Panc1 (cell line): ENCODE measurements at regions not wholly inside any gene's neighbourhood (a gene's known extent, or its start where the extent isn't known, plus 50 kb on each side); places are given as distances from the start of the nearest gene placed in this dataset.

ENCODE experiments used
- ATAC-seq: fragments of 200-7000 bp; cut with Tn5 transposase; 2 replicates; pipeline ENCODE4 v1.9.1; 2020; ENCODE audit warnings: mild to moderate bottlenecking, moderate library complexity
- BruUV-seq: library from RNA; stranded (reverse); fragments of 400-500 nt; replicated peaks from 2 replicates; lab custom pipeline; 2021; lab: Mats Ljungman, UMichigan
- CTCF ChIA-PET: fragments of 300-600 bp; sonication (Branson Sonifier 250); formaldehyde crosslinking; loops from one replicate; lab custom pipeline; 2022; ENCODE audit warnings: antibody characterized with exemption; lab: Charles Lee
- POLR2A ChIA-PET: fragments of 300-600 bp; sonication (Branson Sonifier 250); formaldehyde crosslinking; loops from one replicate; lab custom pipeline; 2022; ENCODE audit warnings: antibody characterized with exemption; lab: Charles Lee
- DNase-seq: peaks from one replicate; pipeline ENCODE4 v3.0.0-alpha.2; 2010; ENCODE audit warnings: low read depth, low spot score
- H3K27ac ChIP-seq: 2 replicates; pipeline ENCODE4 v1.5.1; 2011; ENCODE audit warnings: mild to moderate bottlenecking, low read length, inconsistent platforms
- H3K27me3 ChIP-seq: fragments of 200-500 bp; sonication (Bioruptor generic); 2 replicates; pipeline ENCODE4 v1.6.0; 2014; ENCODE audit warnings: low read length, inconsistent platforms; ENCODE audit not compliant: control insufficient read depth, insufficient read depth
- H3K36me3 ChIP-seq: fragments of 200-500 bp; sonication (Bioruptor generic); 2 replicates; pipeline ENCODE4 v1.5.1; 2014; ENCODE audit warnings: inconsistent platforms, mild to moderate bottlenecking, low read length, moderate library complexity; ENCODE audit not compliant: control insufficient read depth, insufficient read depth
- H3K4me1 ChIP-seq: 2 replicates; pipeline ENCODE4 v1.5.1; 2011; ENCODE audit warnings: inconsistent platforms, mild to moderate bottlenecking, low read length, moderate library complexity; ENCODE audit not compliant: control insufficient read depth, insufficient read depth
- H3K4me3 ChIP-seq, 2 experiments: 2 replicates each; pipeline ENCODE4 v1.5.1; 2011 to 2012; ENCODE audit warnings: low read depth in 2 of 2, low read length in 2 of 2, mild to moderate bottlenecking in 2 of 2, inconsistent platforms in 1 of 2, moderate library complexity in 1 of 2
- H3K9me3 ChIP-seq: fragments of 200-500 bp; sonication (Bioruptor generic); 2 replicates; pipeline ENCODE4 v1.5.1; 2014; ENCODE audit warnings: low read depth, mild to moderate bottlenecking, inconsistent platforms, low read length, moderate library complexity; ENCODE audit not compliant: control insufficient read depth, insufficient read depth
- POLR2AphosphoS5 ChIP-seq: IDR thresholded peaks from 2 replicates; pipeline ENCODE4 v1.6.1; 2012; ENCODE audit warnings: mild to moderate bottlenecking, low read depth, low read length, moderate library complexity
- SIN3A ChIP-seq: IDR thresholded peaks from 2 replicates; pipeline ENCODE4 v1.6.1; 2012; ENCODE audit warnings: low read depth, mild to moderate bottlenecking, low read length, moderate library complexity, borderline replicate concordance; ENCODE audit not compliant: insufficient read depth
- TCF7L2 ChIP-seq: IDR thresholded peaks from 2 replicates; pipeline ENCODE4 v1.6.1; 2011; ENCODE audit warnings: mild to moderate bottlenecking, low read depth, low read length, inconsistent platforms
- in situ Hi-C: cut with HindIII; loops from 2 replicates; pipeline ENCODE4 v1.10.0; 2016; ENCODE audit warnings: low sequenced_read_pairs, low pct_unique_long_range_greater_than_20kb
- intact Hi-C: fragments of 100-400 bp; cut with micrococcal nuclease; formaldehyde crosslinking; loops from one replicate; pipeline ENCODE4 v1.10.0; 2022; ENCODE audit not compliant: unreplicated experiment
- TF ChIP-seq, protein P1 (sequence below), 2 experiments: IDR thresholded peaks; 2 replicates each; pipeline ENCODE4 v1.6.1; 2011 to 2012; ENCODE audit warnings: low read depth in 2 of 2, control low read depth in 1 of 2, low read length in 1 of 2, mild to moderate bottlenecking in 1 of 2, moderate library complexity in 1 of 2; ENCODE audit not compliant: insufficient read depth in 1 of 2
- TF ChIP-seq, protein P2 (sequence below): fragments of 450-650 bp; IDR thresholded peaks from 2 replicates; pipeline ENCODE4 v1.5.1; 2017; ENCODE audit warnings: mild to moderate bottlenecking

DNA sequence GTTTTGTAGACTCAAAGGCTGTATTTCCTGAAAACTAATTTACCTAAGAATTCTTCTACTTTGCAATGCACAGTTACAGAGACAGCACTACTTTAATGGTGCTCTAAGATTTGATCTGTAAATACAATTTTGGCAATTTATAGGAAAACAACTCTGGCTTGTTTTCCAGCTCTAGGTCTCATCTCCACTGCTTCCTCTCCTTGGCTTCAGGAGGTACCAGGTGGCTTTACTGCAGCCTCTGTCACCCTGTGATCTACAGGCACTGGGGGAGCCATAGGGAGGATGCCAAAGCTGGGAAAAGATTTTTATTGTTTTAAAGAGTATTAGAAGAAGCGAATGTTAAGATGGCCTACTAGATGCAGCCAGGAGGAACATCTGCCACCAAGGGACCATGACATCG, 1563.6 kb downstream of the OLFM4 start:
- BruUV-seq: no TSS peak
- TF ChIP-seq, protein P1, sequence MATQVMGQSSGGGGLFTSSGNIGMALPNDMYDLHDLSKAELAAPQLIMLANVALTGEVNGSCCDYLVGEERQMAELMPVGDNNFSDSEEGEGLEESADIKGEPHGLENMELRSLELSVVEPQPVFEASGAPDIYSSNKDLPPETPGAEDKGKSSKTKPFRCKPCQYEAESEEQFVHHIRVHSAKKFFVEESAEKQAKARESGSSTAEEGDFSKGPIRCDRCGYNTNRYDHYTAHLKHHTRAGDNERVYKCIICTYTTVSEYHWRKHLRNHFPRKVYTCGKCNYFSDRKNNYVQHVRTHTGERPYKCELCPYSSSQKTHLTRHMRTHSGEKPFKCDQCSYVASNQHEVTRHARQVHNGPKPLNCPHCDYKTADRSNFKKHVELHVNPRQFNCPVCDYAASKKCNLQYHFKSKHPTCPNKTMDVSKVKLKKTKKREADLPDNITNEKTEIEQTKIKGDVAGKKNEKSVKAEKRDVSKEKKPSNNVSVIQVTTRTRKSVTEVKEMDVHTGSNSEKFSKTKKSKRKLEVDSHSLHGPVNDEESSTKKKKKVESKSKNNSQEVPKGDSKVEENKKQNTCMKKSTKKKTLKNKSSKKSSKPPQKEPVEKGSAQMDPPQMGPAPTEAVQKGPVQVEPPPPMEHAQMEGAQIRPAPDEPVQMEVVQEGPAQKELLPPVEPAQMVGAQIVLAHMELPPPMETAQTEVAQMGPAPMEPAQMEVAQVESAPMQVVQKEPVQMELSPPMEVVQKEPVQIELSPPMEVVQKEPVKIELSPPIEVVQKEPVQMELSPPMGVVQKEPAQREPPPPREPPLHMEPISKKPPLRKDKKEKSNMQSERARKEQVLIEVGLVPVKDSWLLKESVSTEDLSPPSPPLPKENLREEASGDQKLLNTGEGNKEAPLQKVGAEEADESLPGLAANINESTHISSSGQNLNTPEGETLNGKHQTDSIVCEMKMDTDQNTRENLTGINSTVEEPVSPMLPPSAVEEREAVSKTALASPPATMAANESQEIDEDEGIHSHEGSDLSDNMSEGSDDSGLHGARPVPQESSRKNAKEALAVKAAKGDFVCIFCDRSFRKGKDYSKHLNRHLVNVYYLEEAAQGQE (IDR thresholded peaks at IDR 0.05; ENCODE audit: insufficient read depth in 1 of 2, low read depth in 2 of 2, low read length in 1 of 2): no peak
- TF ChIP-seq TCF7L2 (no peak), POLR2AphosphoS5 (no peak), SIN3A (no peak)
- TF ChIP-seq, protein P2, sequence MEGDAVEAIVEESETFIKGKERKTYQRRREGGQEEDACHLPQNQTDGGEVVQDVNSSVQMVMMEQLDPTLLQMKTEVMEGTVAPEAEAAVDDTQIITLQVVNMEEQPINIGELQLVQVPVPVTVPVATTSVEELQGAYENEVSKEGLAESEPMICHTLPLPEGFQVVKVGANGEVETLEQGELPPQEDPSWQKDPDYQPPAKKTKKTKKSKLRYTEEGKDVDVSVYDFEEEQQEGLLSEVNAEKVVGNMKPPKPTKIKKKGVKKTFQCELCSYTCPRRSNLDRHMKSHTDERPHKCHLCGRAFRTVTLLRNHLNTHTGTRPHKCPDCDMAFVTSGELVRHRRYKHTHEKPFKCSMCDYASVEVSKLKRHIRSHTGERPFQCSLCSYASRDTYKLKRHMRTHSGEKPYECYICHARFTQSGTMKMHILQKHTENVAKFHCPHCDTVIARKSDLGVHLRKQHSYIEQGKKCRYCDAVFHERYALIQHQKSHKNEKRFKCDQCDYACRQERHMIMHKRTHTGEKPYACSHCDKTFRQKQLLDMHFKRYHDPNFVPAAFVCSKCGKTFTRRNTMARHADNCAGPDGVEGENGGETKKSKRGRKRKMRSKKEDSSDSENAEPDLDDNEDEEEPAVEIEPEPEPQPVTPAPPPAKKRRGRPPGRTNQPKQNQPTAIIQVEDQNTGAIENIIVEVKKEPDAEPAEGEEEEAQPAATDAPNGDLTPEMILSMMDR: no peak
- intact Hi-C loops (no loop called here), in situ Hi-C loops (no loop called here)
- CTCF ChIA-PET: no interaction called here
- no peaks in the 10 kb centered on the region for H3K27me3 ChIP-seq
- POLR2A ChIA-PET: no interaction called here
- H3K36me3 ChIP-seq: no peaks in the 10 kb centered on the region
- ATAC-seq (no peak), DNase-seq (no peak)
- H3K4me3 ChIP-seq: no peak overlapping the region
- no peaks in the 10 kb centered on the region for H3K9me3 ChIP-seq
- no peaks in the 10 kb centered on the region for H3K4me1 ChIP-seq
- H3K27ac ChIP-seq: no peak overlapping the region

DNA sequence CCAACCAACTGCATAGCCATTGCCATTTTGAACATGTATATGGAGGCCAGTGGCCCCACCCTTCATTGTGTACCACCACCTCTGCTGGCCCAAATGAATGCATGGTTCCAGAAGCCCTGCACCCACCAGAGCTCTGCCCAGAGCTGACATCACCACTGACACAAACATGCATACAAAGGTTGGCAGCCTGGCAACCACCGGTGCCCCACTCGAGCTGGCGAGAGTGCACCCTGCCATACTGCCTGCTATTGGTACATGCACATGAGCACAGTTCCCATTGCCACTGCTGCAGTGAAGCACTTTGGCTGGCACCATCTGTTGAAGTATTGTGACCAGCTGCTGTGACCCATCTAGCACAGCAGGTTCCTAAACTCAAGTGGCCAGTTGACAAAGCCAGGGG, 1564.9 kb downstream of the OLFM4 start:
- no peaks in the 10 kb centered on the region for H3K4me1 ChIP-seq
- no peaks in the 10 kb centered on the region for H3K9me3 ChIP-seq
- intact Hi-C loops (no loop called here), in situ Hi-C loops (no loop called here)
- H3K36me3 ChIP-seq: no peaks in the 10 kb centered on the region
- BruUV-seq: no TSS peak
- TF ChIP-seq TCF7L2: no peak
- TF ChIP-seq POLR2AphosphoS5: no peak
- TF ChIP-seq, protein P1 (IDR thresholded peaks at IDR 0.05; ENCODE audit: insufficient read depth in 1 of 2, low read depth in 2 of 2, low read length in 1 of 2): no peak
- TF ChIP-seq, protein P2: no peak
- TF ChIP-seq SIN3A: no peak
- ATAC-seq (no peak), DNase-seq (no peak)
- ChIA-PET POLR2A (no interaction called here), CTCF (no interaction called here)
- H3K4me3 ChIP-seq: no peak overlapping the region
- H3K27ac ChIP-seq: no peak overlapping the region
- H3K27me3 ChIP-seq: no peaks in the 10 kb centered on the region
